ENCODE measurements at regions not wholly inside any gene's neighbourhood (a gene's known extent, or its start where the extent isn't known, plus 50 kb on each side); places are given as distances from the start of the nearest gene placed in this dataset.

- no peak overlapping the region for H3K4me3 ChIP-seq (ENCODE audit: low read depth, low read length)
- ChIA-PET CTCF (no interaction called here), POLR2A (no interaction called here)
- DNase-seq (ENCODE audit: low read depth, low spot score) = no peak
- no peak for TF ChIP-seq CTCF (IDR thresholded peaks at IDR 0.05; ENCODE audit: insufficient read depth, low read length, missing control alignments)
These were observed 1174.9 kb downstream of the PCDH17 start for GRCh38 chr13:58806401-58806800.

GRCh38 chr13:58823701-58824100 is 1192.2 kb downstream of the PCDH17 start:
- no peak overlapping the region for H3K4me3 ChIP-seq (ENCODE audit: low read depth, low read length)
- ChIA-PET CTCF (no interaction called here), POLR2A (no interaction called here)
- TF ChIP-seq CTCF (IDR thresholded peaks at IDR 0.05; ENCODE audit: insufficient read depth, low read length, missing control alignments) = no peak
- DNase-seq (ENCODE audit: low read depth, low spot score) = no peak

- no peak for TF ChIP-seq CTCF (IDR thresholded peaks at IDR 0.05; ENCODE audit: insufficient read depth, low read length, missing control alignments)
- CTCF ChIA-PET = no interaction called here
- no peak overlapping the region for H3K4me3 ChIP-seq (ENCODE audit: low read depth, low read length)
- POLR2A ChIA-PET = no interaction called here
- DNase-seq (ENCODE audit: low read depth, low spot score) = no peak
These were observed 1196.4 kb downstream of the PCDH17 start for GRCh38 chr13:58827904-58828303.

- TF ChIP-seq CTCF (IDR thresholded peaks at IDR 0.05; ENCODE audit: insufficient read depth, low read length, missing control alignments) = no peak
- CTCF ChIA-PET = no interaction called here
- POLR2A ChIA-PET = no interaction called here
- H3K4me3 ChIP-seq (ENCODE audit: low read depth, low read length) = no peak overlapping the region
- no peak for DNase-seq (ENCODE audit: low read depth, low spot score)
These were observed 1199.3 kb downstream of the PCDH17 start for GRCh38 chr13:58830841-58831240.

GRCh38 chr13:58838615-58839014 is 1207.1 kb downstream of the PCDH17 start:
- H3K4me3 ChIP-seq (ENCODE audit: low read depth, low read length) = no peak overlapping the region
- ChIA-PET POLR2A (no interaction called here), CTCF (no interaction called here)
- DNase-seq (ENCODE audit: low read depth, low spot score) = no peak
- no peak for TF ChIP-seq CTCF (IDR thresholded peaks at IDR 0.05; ENCODE audit: insufficient read depth, low read length, missing control alignments)

GRCh38 chr13:58843071-58843470 is 1211.5 kb downstream of the PCDH17 start:
- ChIA-PET POLR2A (no interaction called here), CTCF (no interaction called here)
- no peak for DNase-seq (ENCODE audit: low read depth, low spot score)
- TF ChIP-seq CTCF (IDR thresholded peaks at IDR 0.05; ENCODE audit: insufficient read depth, low read length, missing control alignments) = no peak
- H3K4me3 ChIP-seq (ENCODE audit: low read depth, low read length) = no peak overlapping the region
